Parathyroid adenoma (tissue), 2 donors: ENCODE measurements at regions not wholly inside any gene's neighbourhood (a gene's known extent, or its start where the extent isn't known, plus 50 kb on each side); places are given as distances from the start of the nearest gene placed in this dataset.

Experiments used
- H2AFZ ChIP-seq: fragments of 300-600 bp; sonication (generic); one replicate; pipeline ENCODE4 v1.7.0; 2017; ENCODE audit warnings: antibody characterized with exemption, mild to moderate bottlenecking
- H3K27ac ChIP-seq: fragments of 300-600 bp; sonication (generic); one replicate; pipeline ENCODE4 v1.7.0; 2017
- H3K27me3 ChIP-seq: fragments of 300-600 bp; sonication (generic); one replicate; pipeline ENCODE4 v1.7.0; 2017; ENCODE audit warnings: low read length; ENCODE audit not compliant: control insufficient read depth, insufficient read depth
- H3K36me3 ChIP-seq: fragments of 300-600 bp; sonication (generic); one replicate; pipeline ENCODE4 v1.7.0; 2017; ENCODE audit warnings: low read length; ENCODE audit not compliant: control insufficient read depth, insufficient read depth
- H3K4me1 ChIP-seq: fragments of 300-600 bp; sonication (generic); one replicate; pipeline ENCODE4 v1.7.0; 2017; ENCODE audit warnings: control low read depth
- H3K4me2 ChIP-seq: fragments of 300-600 bp; sonication (generic); one replicate; pipeline ENCODE4 v1.7.0; 2017; ENCODE audit warnings: low read length
- H3K4me3 ChIP-seq: fragments of 300-600 bp; sonication (generic); one replicate; pipeline ENCODE4 v1.7.0; 2017; ENCODE audit warnings: low read depth, low read length
- H3K79me2 ChIP-seq: fragments of 300-600 bp; sonication (generic); one replicate; pipeline ENCODE4 v1.7.0; 2017; ENCODE audit warnings: control low read depth
- H3K9ac ChIP-seq: fragments of 300-600 bp; sonication (generic); one replicate; pipeline ENCODE4 v1.7.0; 2017; ENCODE audit warnings: mild to moderate bottlenecking
- H3K9me3 ChIP-seq: fragments of 300-600 bp; sonication (generic); one replicate; pipeline ENCODE4 v1.7.0; 2017; ENCODE audit warnings: low read length; ENCODE audit not compliant: control insufficient read depth
- TF ChIP-seq, protein P1 (sequence below): fragments of 300-600 bp; sonication (generic); IDR thresholded peaks from one replicate; pipeline ENCODE4 v1.7.0; 2017; ENCODE audit warnings: antibody characterized with exemption, mild to moderate bottlenecking
- donor health status: primary hyperparathyroidism.

DNA sequence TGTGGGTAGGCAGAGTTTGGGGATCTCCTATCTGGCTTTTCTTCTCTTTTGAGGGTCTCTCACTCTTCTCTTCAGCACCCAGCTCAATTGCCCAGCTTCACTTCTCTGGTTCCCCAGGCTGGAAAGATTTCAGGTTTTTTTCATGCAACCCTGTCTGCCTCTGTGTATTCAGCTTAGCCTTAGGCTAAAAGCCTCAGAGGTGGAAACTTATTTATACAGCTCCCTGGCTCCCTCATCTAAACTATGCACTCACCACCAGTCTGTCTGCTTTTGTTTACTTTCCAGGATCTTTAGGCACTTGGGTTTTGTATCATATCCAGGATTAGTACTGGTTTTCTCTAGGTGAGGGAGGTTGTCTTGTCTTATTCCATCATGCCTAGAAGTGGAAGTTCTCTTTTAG lies 540.2 kb upstream of the TRPC7 start:
- Histone ChIP-seq H3K27me3 (no peaks in the 10 kb centered on the region), H3K27ac (no peak overlapping the region), H3K4me3 (no peak overlapping the region), H3K36me3 (no peaks in the 10 kb centered on the region), H3K9me3 (no peaks in the 10 kb centered on the region), H2AFZ (no peak overlapping the region), H3K4me2 (no peak overlapping the region), H3K4me1 (peaks cover 7% of the 10 kb centered on the region), H3K9ac (no peak overlapping the region), H3K79me2 (no peaks in the 10 kb centered on the region)
- TF ChIP-seq, protein P1, sequence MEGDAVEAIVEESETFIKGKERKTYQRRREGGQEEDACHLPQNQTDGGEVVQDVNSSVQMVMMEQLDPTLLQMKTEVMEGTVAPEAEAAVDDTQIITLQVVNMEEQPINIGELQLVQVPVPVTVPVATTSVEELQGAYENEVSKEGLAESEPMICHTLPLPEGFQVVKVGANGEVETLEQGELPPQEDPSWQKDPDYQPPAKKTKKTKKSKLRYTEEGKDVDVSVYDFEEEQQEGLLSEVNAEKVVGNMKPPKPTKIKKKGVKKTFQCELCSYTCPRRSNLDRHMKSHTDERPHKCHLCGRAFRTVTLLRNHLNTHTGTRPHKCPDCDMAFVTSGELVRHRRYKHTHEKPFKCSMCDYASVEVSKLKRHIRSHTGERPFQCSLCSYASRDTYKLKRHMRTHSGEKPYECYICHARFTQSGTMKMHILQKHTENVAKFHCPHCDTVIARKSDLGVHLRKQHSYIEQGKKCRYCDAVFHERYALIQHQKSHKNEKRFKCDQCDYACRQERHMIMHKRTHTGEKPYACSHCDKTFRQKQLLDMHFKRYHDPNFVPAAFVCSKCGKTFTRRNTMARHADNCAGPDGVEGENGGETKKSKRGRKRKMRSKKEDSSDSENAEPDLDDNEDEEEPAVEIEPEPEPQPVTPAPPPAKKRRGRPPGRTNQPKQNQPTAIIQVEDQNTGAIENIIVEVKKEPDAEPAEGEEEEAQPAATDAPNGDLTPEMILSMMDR: no peak

DNA sequence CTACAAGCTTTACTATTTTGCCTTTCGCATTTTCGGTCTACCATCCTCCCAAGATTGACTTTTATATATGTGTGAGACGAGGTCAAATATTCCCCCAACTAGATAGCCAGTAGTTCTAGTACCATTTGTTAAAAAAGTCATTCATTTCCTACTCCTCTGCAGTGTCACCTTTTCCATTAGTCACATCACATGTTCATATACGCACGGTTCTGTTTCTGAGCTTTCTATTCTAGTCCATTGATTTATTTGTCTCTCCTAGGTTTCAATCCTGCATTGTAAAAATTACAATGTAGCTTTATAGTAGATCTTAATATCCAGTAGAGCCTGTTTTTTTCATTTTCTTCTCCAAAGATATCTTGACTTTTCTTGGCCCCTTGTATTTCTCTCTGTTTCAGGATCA lies 528.7 kb upstream of the TRPC7 start:
- no peak overlapping the region for H3K4me2 ChIP-seq
- H3K9ac ChIP-seq: no peak overlapping the region
- no peaks in the 10 kb centered on the region for H3K4me1 ChIP-seq
- H3K36me3 ChIP-seq: no peaks in the 10 kb centered on the region
- TF ChIP-seq, protein P1: no peak
- H3K4me3 ChIP-seq: no peak overlapping the region
- H3K79me2 ChIP-seq: no peaks in the 10 kb centered on the region
- H3K27me3 ChIP-seq: no peaks in the 10 kb centered on the region
- no peaks in the 10 kb centered on the region for H3K9me3 ChIP-seq
- no peak overlapping the region for H3K27ac ChIP-seq
- no peak overlapping the region for H2AFZ ChIP-seq

DNA sequence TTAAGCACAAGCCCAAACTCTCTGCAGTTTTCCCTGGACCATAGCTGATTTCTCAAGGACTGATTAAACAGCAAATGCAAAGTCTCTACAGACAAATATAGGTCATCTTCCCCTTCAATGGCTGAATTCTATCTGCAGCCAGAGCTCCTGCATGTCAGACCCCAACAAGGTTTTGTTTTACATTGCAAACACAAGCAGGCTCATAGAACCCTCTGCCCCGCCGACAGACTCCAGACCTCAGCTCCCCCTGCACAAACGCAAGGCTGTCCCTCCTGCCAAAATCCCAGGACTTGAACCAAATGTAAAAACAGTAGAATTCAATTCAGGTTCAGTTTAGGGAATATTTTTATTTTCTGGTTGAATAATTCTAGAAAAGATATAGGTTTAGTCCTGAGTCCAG lies 526.7 kb upstream of the TRPC7 start:
- Histone ChIP-seq H3K27me3 (no peaks in the 10 kb centered on the region), H3K9me3 (no peaks in the 10 kb centered on the region), H3K79me2 (no peaks in the 10 kb centered on the region), H3K9ac (no peak overlapping the region), H3K4me2 (no peak overlapping the region), H3K36me3 (no peaks in the 10 kb centered on the region), H3K27ac (no peak overlapping the region), H3K4me1 (no peaks in the 10 kb centered on the region), H2AFZ (no peak overlapping the region), H3K4me3 (no peak overlapping the region)
- TF ChIP-seq, protein P1: no peak

DNA sequence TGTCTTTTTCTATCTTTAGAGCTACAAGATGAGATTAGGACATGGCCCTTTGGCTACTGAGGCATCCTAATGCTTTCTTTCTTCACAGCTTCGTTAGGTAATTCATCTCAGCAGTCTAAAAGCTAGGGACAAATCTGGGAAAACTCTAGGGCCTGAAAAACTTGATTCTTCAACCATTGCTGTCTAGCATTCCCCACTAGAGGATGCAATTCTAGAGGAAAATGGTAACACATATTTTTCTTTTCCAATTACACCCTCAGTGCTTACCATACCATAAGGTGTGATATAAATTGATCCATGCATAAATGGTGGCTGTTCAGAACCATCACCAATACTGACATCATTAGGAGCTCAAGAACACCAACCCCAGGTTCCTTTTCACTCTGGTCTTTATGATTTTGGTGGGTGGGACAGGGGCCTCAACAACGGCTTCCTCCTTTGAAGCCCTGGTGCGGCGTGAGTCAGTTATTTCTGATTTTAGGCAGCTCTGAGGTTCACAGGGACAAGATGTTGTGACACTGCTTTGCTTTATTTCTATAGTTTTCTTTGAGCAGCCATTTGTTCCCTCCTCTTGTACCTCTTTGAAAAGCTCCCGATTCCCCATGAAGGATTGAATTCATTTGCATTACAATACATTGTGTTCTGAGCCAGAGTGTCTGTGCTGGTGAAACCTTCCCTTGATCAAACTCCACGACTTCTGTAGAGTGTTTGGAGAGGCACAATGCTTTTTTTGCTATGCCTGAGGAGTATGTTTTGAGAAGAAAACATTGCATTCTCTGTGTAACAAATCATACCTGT lies 526.0 kb upstream of the TRPC7 start:
- Histone ChIP-seq H3K36me3 (no peaks in the 10 kb centered on the region), H3K27me3 (no peaks in the 10 kb centered on the region), H3K9me3 (no peaks in the 10 kb centered on the region), H3K4me3 (no peak overlapping the region), H3K9ac (no peak overlapping the region), H3K79me2 (no peaks in the 10 kb centered on the region), H2AFZ (no peak overlapping the region), H3K4me1 (no peaks in the 10 kb centered on the region), H3K27ac (no peak overlapping the region), H3K4me2 (no peak overlapping the region)
- TF ChIP-seq, protein P1: no peak
